ENCODE measurements at regions not wholly inside any gene's neighbourhood (a gene's known extent, or its start where the extent isn't known, plus 50 kb on each side); places are given as distances from the start of the nearest gene placed in this dataset.

DNA sequence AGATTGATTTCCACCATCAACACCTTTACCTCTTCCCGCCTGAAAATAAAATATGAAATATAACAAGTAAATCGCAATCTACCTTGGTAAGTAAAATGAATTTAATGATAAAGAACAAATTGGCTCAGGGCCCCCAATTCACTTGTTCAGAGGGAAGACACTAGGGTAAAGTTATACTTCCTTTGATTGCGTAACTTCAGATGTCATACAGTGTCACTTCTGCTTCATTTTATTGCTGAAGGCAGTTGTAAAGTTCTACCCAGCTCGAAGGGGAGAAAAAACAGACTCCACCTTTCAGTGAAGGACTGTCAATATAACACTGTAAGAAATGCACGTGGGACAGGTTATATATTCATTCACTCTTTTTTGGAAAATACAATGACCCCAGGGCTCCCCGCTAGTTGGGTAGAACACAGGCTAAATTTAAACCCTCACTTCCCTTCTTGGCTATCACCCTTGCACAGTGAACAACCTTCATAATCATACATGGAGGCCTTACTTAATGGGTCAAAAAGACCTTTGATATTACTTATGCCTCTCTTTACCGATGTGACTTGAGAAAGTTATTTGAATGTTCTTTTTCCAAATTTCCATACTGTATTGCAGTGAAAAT lies 848.8 kb downstream of the MAT2B start:
- intact Hi-C loops (cut with micrococcal nuclease; ENCODE audit: unreplicated experiment) (no loop called here), in situ Hi-C loops (cut with HindIII; ENCODE audit: extremely low pct_ligation_motif_present, low pct_unique_long_range_greater_than_20kb) (no loop called here)
- H3K9ac ChIP-seq (ENCODE audit: insufficient read depth, low read depth, low read length) = no peak overlapping the region
- no peak for FAIRE-seq
- no peaks in the 10 kb centered on the region for H4K20me1 ChIP-seq (ENCODE audit: insufficient read depth, low read length)
- BruUV-seq (replicated peaks) = no TSS peak
- H3K4me3 ChIP-seq (replicated peaks in 1 of 3; ENCODE audit: insufficient read depth in 1 of 3, low read depth in 2 of 3, low read length in 3 of 3) = no peak overlapping the region
- ChIA-PET CTCF (ENCODE audit: low intra/inter-chr PET ratio, low total read pairs) (no interaction called here), POLR2A (no interaction called here)
- no peak for DNase-seq (ENCODE audit: low spot score)
- H3K4me2 ChIP-seq (ENCODE audit: low read depth, low read length) = no peak overlapping the region
- no peaks in the 10 kb centered on the region for H3K79me2 ChIP-seq (ENCODE audit: insufficient read depth, low read length)
- 44% methylated on average over 7 of the region's 7 CpGs for WGBS (ENCODE audit: low lambda C conversion rate)
- no peaks in the 10 kb centered on the region for H3K4me1 ChIP-seq (ENCODE audit: insufficient read depth, low read length)
- no peaks in the 10 kb centered on the region for H3K36me3 ChIP-seq (replicated peaks in 1 of 2; ENCODE audit: control insufficient read depth in 1 of 2, insufficient read depth in 2 of 2, low read length in 2 of 2)
- no peak overlapping the region for H2AFZ ChIP-seq (ENCODE audit: low read length)
- H3K9me3 ChIP-seq (ENCODE audit: low read length) = peaks cover 17% of the 10 kb centered on the region
- no peak for ATAC-seq
- no peaks in the 10 kb centered on the region; a peak in 1 of 5 replicates for H3K27me3 ChIP-seq (ENCODE audit: control insufficient read depth in 1 of 2, insufficient read depth in 2 of 2, low read length in 2 of 2)
- TF ChIP-seq CEBPB (IDR thresholded peaks at IDR 0.05; ENCODE audit: borderline replicate concordance, low read depth, low read length) (peak; percentile 83), HMGXB3 (CRISPR knock-in tag; IDR thresholded peaks at IDR 0.05; ENCODE audit: borderline replicate concordance) (no peak)
- no peak overlapping the region for H3K27ac ChIP-seq (ENCODE audit: extremely low read length, insufficient read depth, low read length)

DNA sequence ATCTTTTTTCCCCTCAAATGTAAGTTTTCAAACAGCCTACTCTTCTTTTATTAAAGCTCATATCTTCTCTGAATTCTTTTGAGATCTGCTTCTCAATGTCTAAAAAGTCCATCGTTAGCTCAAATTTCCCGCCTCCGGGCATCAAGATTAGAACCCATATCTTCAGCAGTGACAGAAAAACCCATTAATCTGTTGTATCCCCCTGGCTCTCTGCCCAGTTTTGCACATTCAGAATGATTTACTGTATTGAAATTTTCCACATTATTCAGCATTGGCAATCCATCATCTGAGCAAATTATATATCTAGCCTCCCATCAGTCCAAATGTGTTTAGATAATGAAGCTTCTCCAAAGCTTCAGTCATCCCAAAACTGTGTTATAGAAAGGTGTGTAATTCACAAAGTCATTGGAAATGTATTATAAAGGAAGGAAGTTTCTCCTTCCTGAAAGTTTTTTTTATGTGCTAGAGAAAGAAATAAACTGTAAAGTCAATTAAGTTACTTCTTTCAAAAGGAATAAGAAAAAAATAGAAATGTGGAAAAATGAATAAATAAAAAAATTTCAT lies 849.9 kb downstream of the MAT2B start:
- in situ Hi-C loops (cut with HindIII; ENCODE audit: extremely low pct_ligation_motif_present, low pct_unique_long_range_greater_than_20kb) = no loop called here
- TF ChIP-seq ZFX (CRISPR knock-in tag; IDR thresholded peaks at IDR 0.05; ENCODE audit: low read depth) (no peak), BCL6 (CRISPR knock-in tag; IDR thresholded peaks at IDR 0.05) (no peak), TCF7L2 (IDR thresholded peaks at IDR 0.05; ENCODE audit: low read depth, low read length) (no peak), ZNF343 (CRISPR knock-in tag; IDR thresholded peaks at IDR 0.05) (no peak)
- TF ChIP-seq, protein P1, sequence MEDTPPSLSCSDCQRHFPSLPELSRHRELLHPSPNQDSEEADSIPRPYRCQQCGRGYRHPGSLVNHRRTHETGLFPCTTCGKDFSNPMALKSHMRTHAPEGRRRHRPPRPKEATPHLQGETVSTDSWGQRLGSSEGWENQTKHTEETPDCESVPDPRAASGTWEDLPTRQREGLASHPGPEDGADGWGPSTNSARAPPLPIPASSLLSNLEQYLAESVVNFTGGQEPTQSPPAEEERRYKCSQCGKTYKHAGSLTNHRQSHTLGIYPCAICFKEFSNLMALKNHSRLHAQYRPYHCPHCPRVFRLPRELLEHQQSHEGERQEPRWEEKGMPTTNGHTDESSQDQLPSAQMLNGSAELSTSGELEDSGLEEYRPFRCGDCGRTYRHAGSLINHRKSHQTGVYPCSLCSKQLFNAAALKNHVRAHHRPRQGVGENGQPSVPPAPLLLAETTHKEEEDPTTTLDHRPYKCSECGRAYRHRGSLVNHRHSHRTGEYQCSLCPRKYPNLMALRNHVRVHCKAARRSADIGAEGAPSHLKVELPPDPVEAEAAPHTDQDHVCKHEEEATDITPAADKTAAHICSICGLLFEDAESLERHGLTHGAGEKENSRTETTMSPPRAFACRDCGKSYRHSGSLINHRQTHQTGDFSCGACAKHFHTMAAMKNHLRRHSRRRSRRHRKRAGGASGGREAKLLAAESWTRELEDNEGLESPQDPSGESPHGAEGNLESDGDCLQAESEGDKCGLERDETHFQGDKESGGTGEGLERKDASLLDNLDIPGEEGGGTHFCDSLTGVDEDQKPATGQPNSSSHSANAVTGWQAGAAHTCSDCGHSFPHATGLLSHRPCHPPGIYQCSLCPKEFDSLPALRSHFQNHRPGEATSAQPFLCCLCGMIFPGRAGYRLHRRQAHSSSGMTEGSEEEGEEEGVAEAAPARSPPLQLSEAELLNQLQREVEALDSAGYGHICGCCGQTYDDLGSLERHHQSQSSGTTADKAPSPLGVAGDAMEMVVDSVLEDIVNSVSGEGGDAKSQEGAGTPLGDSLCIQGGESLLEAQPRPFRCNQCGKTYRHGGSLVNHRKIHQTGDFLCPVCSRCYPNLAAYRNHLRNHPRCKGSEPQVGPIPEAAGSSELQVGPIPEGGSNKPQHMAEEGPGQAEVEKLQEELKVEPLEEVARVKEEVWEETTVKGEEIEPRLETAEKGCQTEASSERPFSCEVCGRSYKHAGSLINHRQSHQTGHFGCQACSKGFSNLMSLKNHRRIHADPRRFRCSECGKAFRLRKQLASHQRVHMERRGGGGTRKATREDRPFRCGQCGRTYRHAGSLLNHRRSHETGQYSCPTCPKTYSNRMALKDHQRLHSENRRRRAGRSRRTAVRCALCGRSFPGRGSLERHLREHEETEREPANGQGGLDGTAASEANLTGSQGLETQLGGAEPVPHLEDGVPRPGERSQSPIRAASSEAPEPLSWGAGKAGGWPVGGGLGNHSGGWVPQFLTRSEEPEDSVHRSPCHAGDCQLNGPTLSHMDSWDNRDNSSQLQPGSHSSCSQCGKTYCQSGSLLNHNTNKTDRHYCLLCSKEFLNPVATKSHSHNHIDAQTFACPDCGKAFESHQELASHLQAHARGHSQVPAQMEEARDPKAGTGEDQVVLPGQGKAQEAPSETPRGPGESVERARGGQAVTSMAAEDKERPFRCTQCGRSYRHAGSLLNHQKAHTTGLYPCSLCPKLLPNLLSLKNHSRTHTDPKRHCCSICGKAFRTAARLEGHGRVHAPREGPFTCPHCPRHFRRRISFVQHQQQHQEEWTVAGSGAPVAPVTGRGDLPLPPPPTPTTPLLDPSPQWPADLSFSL (CRISPR knock-in tag; IDR thresholded peaks at IDR 0.05) = no peak

More for the DNA sequence above, 849.9 kb downstream of the MAT2B start:
- no peak overlapping the region for H3K4me3 ChIP-seq (replicated peaks in 1 of 3; ENCODE audit: insufficient read depth in 1 of 3, low read depth in 2 of 3, low read length in 3 of 3)
- DNase-seq (ENCODE audit: low spot score) = no peak
- no peak for FAIRE-seq
- intact Hi-C loops (cut with micrococcal nuclease; ENCODE audit: unreplicated experiment) = no loop called here
- H3K27ac ChIP-seq (ENCODE audit: extremely low read length, insufficient read depth, low read length) = no peak overlapping the region
- no peak overlapping the region for H3K4me2 ChIP-seq (ENCODE audit: low read depth, low read length)
- 55% methylated on average over 3 of the region's 3 CpGs for WGBS (ENCODE audit: low lambda C conversion rate)
- H3K27me3 ChIP-seq (ENCODE audit: control insufficient read depth in 1 of 2, insufficient read depth in 2 of 2, low read length in 2 of 2) = no peaks in the 10 kb centered on the region; a peak in 1 of 5 replicates
- H3K4me1 ChIP-seq (ENCODE audit: insufficient read depth, low read length) = no peaks in the 10 kb centered on the region
- H2AFZ ChIP-seq (ENCODE audit: low read length) = no peak overlapping the region
- no peaks in the 10 kb centered on the region for H3K79me2 ChIP-seq (ENCODE audit: insufficient read depth, low read length)
- H3K9ac ChIP-seq (ENCODE audit: insufficient read depth, low read depth, low read length) = no peak overlapping the region
- peaks cover 23% of the 10 kb centered on the region for H3K9me3 ChIP-seq (ENCODE audit: low read length)
- ChIA-PET POLR2A (no interaction called here), CTCF (ENCODE audit: low intra/inter-chr PET ratio, low total read pairs) (no interaction called here)
- no peaks in the 10 kb centered on the region for H3K36me3 ChIP-seq (replicated peaks in 1 of 2; ENCODE audit: control insufficient read depth in 1 of 2, insufficient read depth in 2 of 2, low read length in 2 of 2)
- no peaks in the 10 kb centered on the region for H4K20me1 ChIP-seq (ENCODE audit: insufficient read depth, low read length)
- no peak for ATAC-seq
- no TSS peak for BruUV-seq (replicated peaks)
